MM.1S (cell line): ENCODE measurements at regions not wholly inside any gene's neighbourhood (a gene's known extent, or its start where the extent isn't known, plus 50 kb on each side); places are given as distances from the start of the nearest gene placed in this dataset.

Experiments used
- DNase-seq: peaks from one replicate; pipeline ENCODE4 v3.0.0-alpha.2; 2015
- H2AFZ ChIP-seq: fragments of 300-600 bp; sonication (generic); 2 replicates; pipeline ENCODE4 v1.6.0; 2016; ENCODE audit warnings: antibody characterized with exemption, low read length
- H3F3A ChIP-seq: fragments of 300-600 bp; sonication (generic); 2 replicates; pipeline ENCODE4 v1.6.1; 2016; ENCODE audit warnings: mild to moderate bottlenecking, antibody characterized with exemption, low read length, moderate library complexity, mixed read lengths; ENCODE audit not compliant: insufficient read depth
- H3K27ac ChIP-seq: fragments of 300-600 bp; sonication (generic); 2 replicates; pipeline ENCODE4 v1.5.1; 2016; ENCODE audit warnings: mild to moderate bottlenecking, low read length
- H3K27me3 ChIP-seq: fragments of 300-600 bp; sonication (generic); replicated peaks from 2 replicates; pipeline ENCODE4 v1.6.0; 2016; ENCODE audit warnings: low read length; ENCODE audit not compliant: insufficient read depth
- H3K36me3 ChIP-seq: fragments of 300-600 bp; sonication (generic); replicated peaks from 2 replicates; pipeline ENCODE4 v1.6.1; 2016; ENCODE audit warnings: mild to moderate bottlenecking, low read length, mixed read lengths; ENCODE audit not compliant: insufficient read depth
- H3K4me1 ChIP-seq: fragments of 300-600 bp; sonication (generic); 2 replicates; pipeline ENCODE4 v1.6.1; 2016; ENCODE audit warnings: low read length, mixed read lengths
- H3K4me2 ChIP-seq: fragments of 300-600 bp; sonication (generic); 2 replicates; pipeline ENCODE4 v1.6.0; 2016; ENCODE audit warnings: low read depth, low read length
- H3K4me3 ChIP-seq: fragments of 300-600 bp; sonication (generic); 2 replicates; pipeline ENCODE4 v1.5.1; 2016; ENCODE audit warnings: low read length, mixed read lengths
- H3K79me2 ChIP-seq: fragments of 300-600 bp; sonication (generic); 2 replicates; pipeline ENCODE4 v1.6.1; 2016; ENCODE audit warnings: mixed run types, low read length, mixed read lengths
- H3K9ac ChIP-seq: fragments of 300-600 bp; sonication (generic); 2 replicates; pipeline ENCODE4 v1.6.1; 2016; ENCODE audit warnings: low read length, mixed read lengths
- H3K9me2 ChIP-seq: fragments of 300-600 bp; sonication (generic); replicated peaks from 2 replicates; pipeline ENCODE4 v1.6.1; 2016; ENCODE audit warnings: mild to moderate bottlenecking, low read length, mixed read lengths; ENCODE audit not compliant: insufficient read depth
- H3K9me3 ChIP-seq: fragments of 300-600 bp; sonication (generic); replicated peaks from 2 replicates; pipeline ENCODE4 v1.6.1; 2016; ENCODE audit warnings: mild to moderate bottlenecking, low read length, mixed read lengths; ENCODE audit not compliant: insufficient read depth
- H4K20me1 ChIP-seq: fragments of 300-600 bp; sonication (generic); 2 replicates; pipeline ENCODE4 v1.6.1; 2016; ENCODE audit warnings: mild to moderate bottlenecking, low read length, moderate library complexity, mixed read lengths; ENCODE audit not compliant: insufficient read depth
- CTCF ChIP-seq: fragments of 300-600 bp; sonication (generic); IDR thresholded peaks from 2 replicates; pipeline ENCODE4 v1.5.1; 2016; ENCODE audit warnings: antibody characterized with exemption, low read length, mixed read lengths
- EZH2 ChIP-seq: fragments of 300-600 bp; sonication (generic); optimal IDR thresholded peaks from 2 replicates; pipeline ENCODE3; 2017; ENCODE audit warnings: low read depth, mild to moderate bottlenecking, antibody characterized with exemption, low read length, mixed read lengths
- EZH2phosphoT487 ChIP-seq: fragments of 300-600 bp; sonication (generic); IDR thresholded peaks from 2 replicates; pipeline ENCODE4 v1.6.1; 2018; ENCODE audit warnings: antibody characterized with exemption, low read length

GRCh38 chr16:65767125-65767524 lies 599.4 kb upstream of the CDH5 start:
- Histone ChIP-seq H3K27me3 (no peaks in the 10 kb centered on the region), H3K4me3 (no peak overlapping the region), H2AFZ (no peak overlapping the region), H4K20me1 (no peaks in the 10 kb centered on the region), H3K4me1 (0 out of 2 replicates have a peak, but pooled peaks cover 6% of the 10 kb centered on the region), H3K9ac (no peak overlapping the region), H3K9me2 (no peaks in the 10 kb centered on the region), H3K4me2 (no peak overlapping the region), H3K36me3 (no peaks in the 10 kb centered on the region), H3K79me2 (no peaks in the 10 kb centered on the region), H3K27ac (no peak overlapping the region), H3F3A (no peaks in the 10 kb centered on the region), H3K9me3 (no peaks in the 10 kb centered on the region)
- TF ChIP-seq CTCF: no peak
- no peak for TF ChIP-seq EZH2phosphoT487
- no peak for TF ChIP-seq EZH2
- DNase-seq: no peak

DNA sequence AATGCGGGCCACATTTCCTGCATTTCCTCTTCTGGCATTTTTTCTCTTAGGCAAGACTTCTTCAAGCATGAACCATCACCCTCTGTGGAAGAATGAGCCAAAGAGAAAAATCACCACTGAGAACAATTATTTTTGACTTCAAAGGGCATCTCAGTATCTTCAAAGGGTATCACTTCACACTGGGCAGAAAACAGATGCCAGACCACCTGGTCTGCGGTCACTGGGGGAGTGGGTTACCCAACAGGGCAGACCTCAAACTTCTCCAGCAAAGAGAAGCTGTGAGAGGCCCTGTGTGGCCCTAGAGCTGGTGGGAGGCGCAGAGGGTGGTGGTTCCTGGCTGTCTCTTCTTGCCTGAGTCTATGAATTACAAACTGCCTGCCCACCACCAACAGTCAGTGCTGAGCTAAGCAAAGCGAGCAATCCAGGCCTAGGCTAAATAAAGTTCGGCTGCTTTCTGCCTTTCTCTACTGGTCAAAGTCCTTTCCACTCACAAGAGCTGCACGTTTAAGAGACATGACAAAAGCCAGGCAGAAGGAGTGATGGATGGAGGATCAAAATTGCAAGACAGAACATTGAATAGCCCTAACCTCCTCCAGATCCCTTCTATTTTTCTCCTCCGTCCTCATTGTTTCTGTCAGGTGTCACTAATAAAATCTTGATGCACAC lies 602.7 kb upstream of the CDH5 start:
- H3K27ac ChIP-seq: peak overlapping the region; percentile 43; the same call in 1 of the 2 replicates
- no peaks in the 10 kb centered on the region for H3K9me2 ChIP-seq
- no peaks in the 10 kb centered on the region for H3K9me3 ChIP-seq
- TF ChIP-seq EZH2phosphoT487 (no peak), EZH2 (no peak), CTCF (no peak)
- H3K4me2 ChIP-seq: no peak overlapping the region
- no peaks in the 10 kb centered on the region for H3K79me2 ChIP-seq
- no peaks in the 10 kb centered on the region for H3K4me1 ChIP-seq
- H3F3A ChIP-seq: no peaks in the 10 kb centered on the region
- H3K4me3 ChIP-seq: no peak overlapping the region
- peak; percentile 85 for DNase-seq
- H4K20me1 ChIP-seq: no peaks in the 10 kb centered on the region
- H3K9ac ChIP-seq: no peak overlapping the region
- H3K27me3 ChIP-seq: no peaks in the 10 kb centered on the region
- no peak overlapping the region for H2AFZ ChIP-seq
- no peaks in the 10 kb centered on the region for H3K36me3 ChIP-seq

DNA sequence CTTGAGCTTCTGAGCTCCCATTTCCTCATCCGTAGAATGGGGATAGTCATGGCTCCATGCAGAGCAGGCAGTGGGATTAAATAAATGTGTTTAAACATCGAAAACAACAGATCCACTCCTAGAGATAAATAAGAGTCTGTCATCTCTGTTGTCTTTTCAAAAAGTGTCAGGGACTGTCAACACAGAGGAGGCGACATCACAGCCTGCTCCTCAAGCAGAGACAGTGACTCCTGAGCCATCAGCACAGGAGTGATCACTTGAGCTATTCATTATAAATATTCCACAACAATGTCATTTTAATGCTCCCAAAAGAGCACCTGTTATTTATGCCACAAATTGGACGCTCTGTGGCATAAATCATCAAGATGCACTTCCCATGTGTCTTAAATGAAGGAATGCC lies 605.6 kb upstream of the CDH5 start:
- Histone ChIP-seq H2AFZ (no peak overlapping the region), H3K4me2 (no peak overlapping the region), H3K4me1 (no peaks in the 10 kb centered on the region), H3F3A (no peaks in the 10 kb centered on the region), H3K4me3 (no peak overlapping the region), H3K27ac (no peak overlapping the region), H3K9ac (no peak overlapping the region), H3K9me2 (no peaks in the 10 kb centered on the region), H3K27me3 (no peaks in the 10 kb centered on the region), H3K79me2 (no peaks in the 10 kb centered on the region), H3K36me3 (no peaks in the 10 kb centered on the region), H4K20me1 (no peaks in the 10 kb centered on the region), H3K9me3 (no peaks in the 10 kb centered on the region)
- no peak for DNase-seq
- TF ChIP-seq CTCF (no peak), EZH2phosphoT487 (no peak), EZH2 (no peak)
